ENCODE measurements at regions not wholly inside any gene's neighbourhood (a gene's known extent, or its start where the extent isn't known, plus 50 kb on each side); places are given as distances from the start of the nearest gene placed in this dataset.
A peak's percentile ranks its signal among the peaks of the same experiment; 100 is the strongest.

DNA sequence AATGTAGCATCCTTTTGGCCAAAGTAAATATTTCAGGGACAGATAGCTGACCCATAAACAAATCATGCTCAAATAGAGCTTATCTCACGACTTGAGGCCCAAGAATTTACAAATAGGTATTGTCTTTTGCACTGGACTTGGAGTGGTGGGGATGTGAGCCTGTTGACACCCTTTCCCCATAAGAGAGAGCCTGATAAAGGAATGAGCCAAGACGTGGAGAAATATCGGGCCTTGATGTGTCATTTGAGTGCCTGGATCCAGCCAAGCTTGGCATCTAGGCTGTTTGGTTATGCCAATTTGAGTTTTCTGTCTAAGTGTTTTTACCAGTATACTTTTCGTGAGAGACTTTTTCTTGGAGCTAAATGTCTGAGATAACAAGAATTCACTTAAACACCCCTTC lies 112.9 kb upstream of the RGMA start:
- Histone ChIP-seq H3K27ac (peak overlapping the region in 1 of 2 donors; percentile 36), H3K36me3 (no peaks in the 10 kb centered on the region), H3K4me1 (no peaks in the 10 kb centered on the region), H3K27me3 (no peaks in the 10 kb centered on the region), H3K4me3 (no peak overlapping the region), H3K9me3 (peaks cover 0 to 7% of the 10 kb centered on the region in 2 donors)
- no peak for DNase-seq (ENCODE audit: low spot score in 2 of 2)
- TF ChIP-seq, protein P1, sequence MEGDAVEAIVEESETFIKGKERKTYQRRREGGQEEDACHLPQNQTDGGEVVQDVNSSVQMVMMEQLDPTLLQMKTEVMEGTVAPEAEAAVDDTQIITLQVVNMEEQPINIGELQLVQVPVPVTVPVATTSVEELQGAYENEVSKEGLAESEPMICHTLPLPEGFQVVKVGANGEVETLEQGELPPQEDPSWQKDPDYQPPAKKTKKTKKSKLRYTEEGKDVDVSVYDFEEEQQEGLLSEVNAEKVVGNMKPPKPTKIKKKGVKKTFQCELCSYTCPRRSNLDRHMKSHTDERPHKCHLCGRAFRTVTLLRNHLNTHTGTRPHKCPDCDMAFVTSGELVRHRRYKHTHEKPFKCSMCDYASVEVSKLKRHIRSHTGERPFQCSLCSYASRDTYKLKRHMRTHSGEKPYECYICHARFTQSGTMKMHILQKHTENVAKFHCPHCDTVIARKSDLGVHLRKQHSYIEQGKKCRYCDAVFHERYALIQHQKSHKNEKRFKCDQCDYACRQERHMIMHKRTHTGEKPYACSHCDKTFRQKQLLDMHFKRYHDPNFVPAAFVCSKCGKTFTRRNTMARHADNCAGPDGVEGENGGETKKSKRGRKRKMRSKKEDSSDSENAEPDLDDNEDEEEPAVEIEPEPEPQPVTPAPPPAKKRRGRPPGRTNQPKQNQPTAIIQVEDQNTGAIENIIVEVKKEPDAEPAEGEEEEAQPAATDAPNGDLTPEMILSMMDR (IDR thresholded peaks at IDR 0.05), result no peak
- intact Hi-C loops (cut with DNase I), result no loop called here

DNA sequence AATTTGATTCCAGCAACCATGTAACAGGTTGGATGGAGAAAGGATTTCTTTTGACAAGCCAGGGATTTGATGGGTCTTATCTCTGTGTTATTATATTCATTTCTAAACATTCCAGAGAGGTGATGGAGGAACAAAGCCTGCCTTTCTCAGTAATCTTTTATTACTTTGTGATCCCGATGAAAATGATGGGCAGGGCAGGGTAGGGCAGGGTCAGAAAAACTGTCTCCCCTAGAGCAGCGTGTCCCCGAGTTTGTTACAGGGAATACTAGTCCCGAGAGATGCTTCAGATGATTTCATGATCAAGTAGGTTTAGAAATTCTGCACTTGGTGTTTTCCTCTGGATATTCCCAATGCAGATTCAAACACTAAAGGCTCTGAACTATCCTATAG lies 111.8 kb upstream of the RGMA start:
- H3K9me3 ChIP-seq, result peaks cover 0 to 14% of the 10 kb centered on the region in 2 donors
- intact Hi-C loops (cut with DNase I), result no loop called here
- no peak overlapping the region for H3K27ac ChIP-seq
- TF ChIP-seq, protein P1 (IDR thresholded peaks at IDR 0.05), result no peak
- H3K27me3 ChIP-seq, result no peaks in the 10 kb centered on the region
- H3K4me3 ChIP-seq, result no peak overlapping the region
- H3K4me1 ChIP-seq, result no peaks in the 10 kb centered on the region
- no peaks in the 10 kb centered on the region for H3K36me3 ChIP-seq
- DNase-seq (ENCODE audit: low spot score in 2 of 2), result no peak

DNA sequence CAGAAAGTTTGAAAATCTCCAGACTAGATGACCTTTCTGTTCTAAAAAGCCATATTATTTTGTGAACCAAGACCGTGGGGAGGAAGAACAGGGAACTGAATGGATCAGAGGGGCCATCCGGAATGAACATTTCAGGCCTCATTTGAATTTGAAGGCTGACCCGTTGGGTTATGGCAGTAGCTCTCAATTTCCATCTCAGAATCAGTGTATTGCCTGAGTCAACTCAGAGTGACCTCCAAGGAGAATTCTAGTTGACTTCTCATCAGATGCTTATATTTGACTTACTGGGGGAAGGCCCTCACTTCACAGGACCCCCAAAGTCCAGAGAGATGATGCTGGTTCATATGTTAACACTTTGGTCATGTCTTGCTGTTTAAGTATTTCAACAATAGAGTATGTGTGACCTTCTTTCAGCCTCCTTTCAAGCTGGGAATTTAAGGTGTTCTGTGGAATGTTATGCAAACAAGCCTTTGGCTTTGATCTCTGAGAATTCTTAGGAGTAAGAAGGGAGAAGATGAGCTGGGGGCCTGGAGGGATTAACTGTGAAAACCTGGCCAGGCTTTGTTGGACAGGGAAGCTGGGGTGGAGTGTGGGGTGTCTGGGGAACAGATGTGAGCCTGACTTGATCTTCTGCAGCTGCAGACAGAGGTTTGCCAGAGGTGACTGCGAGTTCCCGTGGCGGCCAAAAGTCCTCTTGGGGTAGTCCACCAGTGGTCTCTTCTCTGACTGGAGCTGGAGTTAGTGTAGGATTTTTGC lies 111.2 kb upstream of the RGMA start:
- no peaks in the 10 kb centered on the region for H3K36me3 ChIP-seq
- H3K4me3 ChIP-seq, result no peak overlapping the region
- no peak overlapping the region for H3K27ac ChIP-seq
- no peaks in the 10 kb centered on the region for H3K4me1 ChIP-seq
- H3K9me3 ChIP-seq, result peaks cover 0 to 14% of the 10 kb centered on the region in 2 donors
- no peak for DNase-seq (ENCODE audit: low spot score in 2 of 2)
- H3K27me3 ChIP-seq, result no peaks in the 10 kb centered on the region
- TF ChIP-seq, protein P1 (IDR thresholded peaks at IDR 0.05), result no peak
- intact Hi-C loops (cut with DNase I), result no loop called here

DNA sequence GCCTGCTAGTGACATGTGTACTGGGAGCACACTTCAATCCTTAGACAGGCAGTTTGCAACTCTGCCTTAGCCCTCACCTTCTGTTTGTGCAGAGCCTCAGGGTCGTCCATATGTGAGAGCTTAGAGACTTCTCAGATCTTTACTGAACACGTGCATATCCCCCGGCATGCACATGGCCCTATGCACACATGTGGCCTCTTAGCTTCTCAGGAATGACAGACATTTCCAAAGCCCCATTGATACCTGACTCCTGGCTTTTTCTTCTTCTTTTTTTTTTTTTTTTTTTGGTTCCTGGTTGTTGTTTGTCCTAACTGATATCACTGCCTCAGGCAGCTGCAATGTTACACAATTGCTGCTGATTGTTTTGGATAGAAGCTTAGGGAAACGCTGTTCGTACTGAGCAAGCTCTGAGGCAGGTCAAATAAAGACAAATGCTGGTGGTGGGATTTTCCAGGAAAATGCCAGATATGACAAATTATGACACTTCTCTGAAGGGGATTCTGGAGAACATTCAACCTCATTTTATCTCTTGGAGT lies 107.2 kb upstream of the RGMA start:
- DNase-seq (ENCODE audit: low spot score in 2 of 2), result no peak
- intact Hi-C loops (cut with DNase I), result no loop called here
- Histone ChIP-seq H3K4me1 (no peaks in the 10 kb centered on the region), H3K4me3 (no peak overlapping the region), H3K9me3 (peaks cover 0 to 14% of the 10 kb centered on the region in 2 donors), H3K27me3 (no peaks in the 10 kb centered on the region), H3K36me3 (no peaks in the 10 kb centered on the region), H3K27ac (no peak overlapping the region)
- TF ChIP-seq, protein P1 (IDR thresholded peaks at IDR 0.05), result no peak

DNA sequence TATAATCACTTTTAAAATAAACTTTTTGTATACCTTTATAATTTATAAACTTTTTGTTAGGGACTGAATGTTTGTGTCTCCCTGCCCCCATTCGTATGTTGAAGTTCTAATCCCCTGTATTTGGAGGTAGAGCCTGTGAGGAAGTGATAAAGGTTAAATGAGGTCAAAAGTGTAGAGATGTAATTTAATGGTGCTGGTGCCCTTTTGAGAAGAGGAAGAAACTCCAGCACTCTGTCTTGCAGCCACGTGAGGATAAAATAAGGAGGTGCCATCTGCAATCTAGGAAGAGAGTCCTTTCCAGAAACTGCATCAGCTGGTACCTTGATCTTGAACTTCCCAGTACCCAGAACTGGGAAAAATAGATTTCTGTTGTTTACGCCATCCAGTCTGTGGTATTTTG lies 106.1 kb upstream of the RGMA start:
- no peak overlapping the region for H3K4me3 ChIP-seq
- H3K9me3 ChIP-seq, result peaks cover 0 to 14% of the 10 kb centered on the region in 2 donors
- intact Hi-C loops (cut with DNase I), result no loop called here
- H3K27ac ChIP-seq, result no peak overlapping the region
- no peaks in the 10 kb centered on the region for H3K27me3 ChIP-seq
- no peaks in the 10 kb centered on the region for H3K4me1 ChIP-seq
- no peaks in the 10 kb centered on the region for H3K36me3 ChIP-seq
- DNase-seq (ENCODE audit: low spot score in 2 of 2), result no peak
- TF ChIP-seq, protein P1 (IDR thresholded peaks at IDR 0.05), result no peak

Measured in ascending aorta (tissue), 2 donors.